ENCODE measurements at regions not wholly inside any gene's neighbourhood (a gene's known extent, or its start where the extent isn't known, plus 50 kb on each side); places are given as distances from the start of the nearest gene placed in this dataset.

- TF ChIP-seq CTCF (IDR thresholded peaks at IDR 0.05; ENCODE audit: borderline replicate concordance, extremely low read depth, low read length, poor library complexity, severe bottlenecking) (no peak), EZH2 (IDR thresholded peaks at IDR 0.05; ENCODE audit: borderline replicate concordance, low read depth, low read length, severe bottlenecking) (no peak)
These were observed 142.9 kb upstream of the AKR1E2 start for GRCh38 chr10:4683137-4683536.

All from DND-41 (cell line).